ENCODE measurements at regions not wholly inside any gene's neighbourhood (a gene's known extent, or its start where the extent isn't known, plus 50 kb on each side); places are given as distances from the start of the nearest gene placed in this dataset.

DNA sequence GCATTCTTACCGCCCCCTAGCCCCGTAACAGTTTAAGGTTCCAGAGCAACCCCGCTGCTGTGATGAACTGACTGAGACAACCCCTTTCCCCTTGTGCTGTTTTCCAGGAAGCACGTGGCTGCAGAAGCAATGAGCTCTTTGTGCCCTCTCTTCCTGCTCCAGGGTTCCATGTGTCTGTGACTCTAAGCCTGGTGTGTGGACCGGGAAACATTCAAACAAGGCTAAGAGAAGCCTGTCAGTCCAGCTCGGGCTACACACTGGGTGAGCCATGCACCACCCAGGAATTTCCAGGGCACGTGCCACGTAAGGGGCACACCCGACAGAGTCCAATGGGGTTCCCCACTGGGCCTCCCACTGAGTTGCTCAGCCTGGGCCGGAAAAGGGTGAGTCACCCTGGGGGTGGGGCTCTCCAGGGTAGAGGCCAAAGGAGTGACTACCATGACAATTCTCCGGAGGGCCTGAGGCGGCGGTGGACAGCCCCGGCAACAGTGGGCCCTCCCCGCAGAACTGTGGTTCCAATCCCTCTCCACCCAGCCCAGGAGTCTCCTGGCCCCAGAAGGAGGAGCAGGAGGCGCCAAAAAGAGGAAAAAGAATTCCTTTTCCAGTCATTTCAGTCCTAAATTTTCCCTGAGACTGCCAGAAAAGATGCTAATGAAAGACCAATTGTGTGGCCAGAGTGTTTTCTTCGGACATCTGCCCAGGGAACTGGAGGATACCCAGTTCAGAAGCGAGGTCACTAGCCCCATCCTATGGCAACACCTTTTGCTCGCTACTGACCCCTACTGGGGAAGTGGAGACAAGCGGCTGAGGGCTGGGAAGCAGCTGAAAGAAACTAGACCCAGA, 157.8 kb upstream of the SLC1A4 start:
- Histone ChIP-seq H3K27me3 (replicated peaks in 1 of 4; ENCODE audit: control insufficient read depth in 3 of 4, extremely low read depth in 1 of 4, insufficient read depth in 3 of 4, low read length in 3 of 4) (no peaks in the 10 kb centered on the region), H3K18ac (ENCODE audit: extremely low read depth, low read length) (0 out of 2 replicates have a peak overlapping the region, but pooled peaks have one; percentile 72), H2BK5ac (ENCODE audit: low read depth, low read length) (0 out of 2 replicates have a peak overlapping the region, but pooled peaks have one; percentile 55), H3K79me1 (ENCODE audit: low read depth, low read length) (no peaks in the 10 kb centered on the region), H2BK12ac (ENCODE audit: low read depth, low read length) (peak overlapping the region; percentile 18; the same call in 1 of the 2 replicates), H2BK20ac (ENCODE audit: low read length) (peak overlapping the region; percentile 88; the same call in 1 of the 2 replicates), H2BK120ac (replicated peaks; ENCODE audit: low read depth, low read length) (no peak overlapping the region), H4K91ac (replicated peaks; ENCODE audit: insufficient read length, low read length) (no peak overlapping the region), H3K9ac (replicated peaks in 1 of 4; ENCODE audit: extremely low read depth in 1 of 4, low read depth in 3 of 4, low read length in 3 of 4) (no peak overlapping the region), H3K36me3 (ENCODE audit: control insufficient read depth in 2 of 4, insufficient read depth in 4 of 4, low read length in 3 of 4) (no peaks in the 10 kb centered on the region), H3K23ac (ENCODE audit: insufficient read length) (no peak overlapping the region), H4K20me1 (replicated peaks in 1 of 2; ENCODE audit: control insufficient read depth in 1 of 2, insufficient read depth in 2 of 2, low read length in 2 of 2) (no peaks in the 10 kb centered on the region), H3K14ac (ENCODE audit: insufficient read length) (no peak overlapping the region), H3K9me3 (ENCODE audit: insufficient read depth in 2 of 2, low read depth in 1 of 2, low read length in 1 of 2) (no peaks in the 10 kb centered on the region), H3K23me2 (ENCODE audit: low read depth, low read length) (no peaks in the 10 kb centered on the region), H3K79me2 (ENCODE audit: control insufficient read depth in 1 of 2, insufficient read depth in 2 of 2, low read length in 2 of 2) (no peaks in the 10 kb centered on the region), H4K5ac (ENCODE audit: insufficient read length, low read depth, low read length) (no peak overlapping the region), H2AK5ac (ENCODE audit: low read depth, low read length) (no peak overlapping the region), H2AFZ (ENCODE audit: low read length) (0 out of 2 replicates have a peak overlapping the region, but pooled peaks have one; percentile 91), H4K8ac (ENCODE audit: extremely low read depth, insufficient read depth, low read length) (no peak overlapping the region), H2BK15ac (ENCODE audit: low read length) (peak overlapping the region; percentile 36; the same call in 1 of the 2 replicates), H3K56ac (replicated peaks; ENCODE audit: insufficient read length, low read depth, low read length) (no peak overlapping the region), H3K27ac (ENCODE audit: low read depth, low read length) (no peak overlapping the region), H3K4me2 (ENCODE audit: insufficient read depth in 1 of 2, low read depth in 2 of 2, low read length in 2 of 2) (no peak overlapping the region), H3K4ac (replicated peaks; ENCODE audit: insufficient read length, low read depth, low read length) (no peak overlapping the region), H3K4me3 (ENCODE audit: extremely low read depth in 1 of 4, insufficient read depth in 2 of 4, low read depth in 3 of 4, low read length in 4 of 4) (no peak overlapping the region), H3K4me1 (replicated peaks in 1 of 4; ENCODE audit: control insufficient read depth in 3 of 4, insufficient read depth in 4 of 4, low read length in 3 of 4) (peaks cover 0 to 5% (median 3%) of the 10 kb centered on the region in 4 experiments; a peak in 3 of 7 replicates)
- POLR2A ChIA-PET (ENCODE audit: partially characterized antibody), result interaction anchor here (0.8 to 1.2 kb wide), 2 partner anchors 33 to 80 kb away, joined by 3 to 4 read pairs; no protein-coding TSS in a partner anchor
- CTCF ChIA-PET (ENCODE audit: partially characterized antibody), result interaction anchor here (0.6 to 4.2 kb wide), 33 partner anchors 8 to 214 kb away, joined by 3 to 38 read pairs (median 4); partner anchors contain the start of gene SERTAD2
- DNase-seq (ENCODE audit: low read depth in 1 of 2, low spot score in 2 of 2) (peak in 1 of 2 experiments; percentile 94), FAIRE-seq (no peak)
- 71% methylated on average over 20 of the region's 20 CpGs; no CpG with 5 or more reads in 1 of the 2 experiments for WGBS, 2 experiments (ENCODE audit: extremely low coverage in 1 of 2, insufficient coverage in 1 of 2, insufficient read length in 1 of 2, insufficient replicate concordance in 2 of 2, low coverage in 1 of 2, low lambda C conversion rate in 2 of 2, missing lambda C conversion rate in 1 of 2)
- peak; percentile 83 to 98 (median 92) for TF ChIP-seq CTCF (IDR thresholded peaks at IDR 0.05; ENCODE audit: control extremely low read depth in 1 of 3, insufficient read depth in 1 of 3, low read depth in 1 of 3, low read length in 3 of 3)
- TF ChIP-seq, protein P1, sequence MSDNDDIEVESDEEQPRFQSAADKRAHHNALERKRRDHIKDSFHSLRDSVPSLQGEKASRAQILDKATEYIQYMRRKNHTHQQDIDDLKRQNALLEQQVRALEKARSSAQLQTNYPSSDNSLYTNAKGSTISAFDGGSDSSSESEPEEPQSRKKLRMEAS (IDR thresholded peaks at IDR 0.05), result peak; percentile 13; the same call in 1 of the 2 replicates
- no peak for TF ChIP-seq CBX8 (IDR thresholded peaks at IDR 0.05; ENCODE audit: borderline replicate concordance, low read depth, low read length)
- no peak for TF ChIP-seq CTBP2 (IDR thresholded peaks at IDR 0.05; ENCODE audit: borderline replicate concordance, insufficient read depth, insufficient read length, low read length)
- no peak for TF ChIP-seq E2F6 (IDR thresholded peaks at IDR 0.05)
- no peak for TF ChIP-seq BRCA1 (IDR thresholded peaks at IDR 0.05; ENCODE audit: low read depth, low read length)
- TF ChIP-seq EP300 (IDR thresholded peaks at IDR 0.05; ENCODE audit: borderline replicate concordance in 1 of 2, low read depth in 2 of 2, low read length in 2 of 2), result no peak

All from H1 (cell line).